HG03097 (cell line): ENCODE measurements at regions not wholly inside any gene's neighbourhood (a gene's known extent, or its start where the extent isn't known, plus 50 kb on each side); places are given as distances from the start of the nearest gene placed in this dataset.

Experiments
- ATAC-seq: cut with Tn5 transposase; IDR thresholded peaks from one replicate; pipeline ENCODE4 v1.9.1; 2021; ENCODE audit not compliant: unreplicated experiment, low FRiP score

DNA sequence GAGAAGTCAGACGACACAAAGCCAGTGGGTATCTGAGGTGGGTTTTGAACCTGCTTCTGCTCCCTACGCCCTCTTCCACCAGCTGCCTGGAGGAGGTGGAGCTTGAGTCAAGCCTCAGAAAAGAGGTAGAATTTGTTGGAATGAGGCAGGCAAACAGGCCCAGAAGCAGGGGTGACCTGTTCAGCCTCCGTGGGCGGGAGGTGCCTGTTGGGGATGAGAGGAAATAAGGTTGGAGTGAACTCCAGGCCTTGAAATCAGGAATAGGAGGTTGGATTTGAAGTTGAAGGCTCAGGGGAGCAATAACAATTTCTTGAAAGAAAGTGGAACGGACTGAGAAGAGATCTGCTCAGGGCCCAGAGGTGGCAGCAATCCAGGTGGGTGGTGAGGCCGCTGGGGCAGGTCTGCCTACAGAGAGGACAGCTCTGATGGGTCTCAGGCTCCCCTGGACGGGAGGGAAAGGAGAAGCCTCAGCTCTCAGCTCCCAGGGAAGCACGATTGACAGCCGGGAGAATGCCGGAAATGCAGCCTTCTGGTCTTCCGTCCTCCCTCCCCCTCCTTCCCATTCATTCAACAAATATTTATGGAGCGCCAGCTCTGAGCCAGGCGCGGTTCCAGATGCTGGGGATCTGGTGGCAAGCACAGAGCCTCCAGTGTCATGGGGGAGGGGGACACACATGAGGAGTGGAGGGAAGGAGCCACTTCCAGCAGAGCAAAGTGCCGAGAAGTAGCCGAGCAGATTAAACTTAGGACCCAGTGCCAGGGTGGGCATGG lies 61.9 kb upstream of the CIBAR2 start:
- ATAC-seq, result no peak

GRCh38 chr16:85174871-85175723 lies 62.8 kb upstream of the CIBAR2 start:
- ATAC-seq, result no peak

GRCh38 chr16:85175724-85176233 lies 63.5 kb upstream of the CIBAR2 start:
- ATAC-seq, result no peak

GRCh38 chr16:85176541-85177447 lies 64.5 kb upstream of the CIBAR2 start:
- ATAC-seq, result no peak

DNA sequence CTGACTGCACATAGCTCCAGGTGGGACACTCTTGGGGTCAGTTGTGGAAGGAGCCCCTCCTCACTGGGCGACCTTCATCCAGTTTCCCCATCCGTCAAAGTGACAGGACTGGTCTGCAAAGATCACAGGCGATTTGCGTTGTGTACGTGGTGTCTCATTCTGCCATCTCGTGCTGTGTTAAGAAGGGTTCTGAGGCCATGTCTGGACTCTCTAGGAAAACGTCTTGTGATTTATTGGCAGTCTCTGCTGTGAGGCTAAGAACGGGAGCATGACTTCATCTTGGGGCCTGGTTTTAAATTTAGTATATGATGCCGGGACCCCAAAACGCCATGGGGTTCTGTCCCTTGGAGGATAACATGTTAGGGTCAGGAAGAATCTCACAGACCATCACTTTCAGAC lies 65.2 kb upstream of the CIBAR2 start:
- no peak for ATAC-seq

DNA sequence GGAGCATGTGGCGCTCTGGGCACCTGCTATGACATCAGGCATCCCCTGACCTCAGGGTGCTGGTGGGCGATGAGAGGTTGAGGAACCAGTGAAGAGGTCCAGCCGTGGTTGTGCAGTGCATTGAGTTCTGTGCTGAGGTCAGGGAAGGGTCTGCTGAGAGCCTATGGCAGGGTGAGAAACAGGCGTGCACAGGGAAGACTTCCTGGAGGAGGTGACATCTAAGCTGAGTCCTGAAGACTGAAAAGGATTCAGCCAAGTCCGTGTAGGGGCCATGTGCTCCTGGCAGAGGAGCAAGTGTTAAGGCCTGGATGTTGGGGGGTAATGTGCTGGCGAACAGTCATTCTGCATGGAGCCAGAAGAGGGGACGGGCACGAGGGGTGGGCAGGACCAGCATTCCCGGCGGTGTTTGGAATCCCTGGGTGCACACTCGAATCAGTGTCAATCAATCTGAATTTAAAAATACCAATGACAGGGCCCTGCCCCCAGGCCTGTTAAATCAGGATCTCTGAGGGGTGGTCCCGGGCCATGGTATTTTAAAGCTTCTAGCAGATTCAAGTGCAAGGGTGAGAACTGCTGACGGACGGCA lies 65.8 kb upstream of the CIBAR2 start:
- ATAC-seq, result no peak

DNA sequence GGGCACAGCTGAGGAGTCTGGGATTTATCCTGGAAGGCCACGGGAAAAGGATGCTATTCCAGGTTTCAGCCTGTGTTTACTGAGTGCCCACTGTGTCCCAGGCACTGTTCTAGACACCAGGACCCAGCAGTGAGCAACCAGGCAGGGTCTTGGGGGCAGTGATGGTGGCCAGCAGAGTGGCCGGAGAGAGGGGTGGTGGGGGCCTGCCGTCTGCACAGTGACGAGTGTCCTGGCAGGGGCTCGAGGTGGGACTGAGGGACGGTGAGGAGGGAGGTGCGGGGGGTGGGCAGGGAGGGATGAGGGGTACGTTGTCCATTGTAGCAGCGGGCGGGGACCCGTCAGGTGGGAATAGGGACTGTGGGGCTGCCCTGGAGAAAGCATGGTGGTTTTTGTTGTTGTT lies 66.3 kb upstream of the CIBAR2 start:
- no peak for ATAC-seq

GRCh38 chr16:85179344-85180046 lies 67.2 kb upstream of the CIBAR2 start:
- no peak for ATAC-seq

DNA sequence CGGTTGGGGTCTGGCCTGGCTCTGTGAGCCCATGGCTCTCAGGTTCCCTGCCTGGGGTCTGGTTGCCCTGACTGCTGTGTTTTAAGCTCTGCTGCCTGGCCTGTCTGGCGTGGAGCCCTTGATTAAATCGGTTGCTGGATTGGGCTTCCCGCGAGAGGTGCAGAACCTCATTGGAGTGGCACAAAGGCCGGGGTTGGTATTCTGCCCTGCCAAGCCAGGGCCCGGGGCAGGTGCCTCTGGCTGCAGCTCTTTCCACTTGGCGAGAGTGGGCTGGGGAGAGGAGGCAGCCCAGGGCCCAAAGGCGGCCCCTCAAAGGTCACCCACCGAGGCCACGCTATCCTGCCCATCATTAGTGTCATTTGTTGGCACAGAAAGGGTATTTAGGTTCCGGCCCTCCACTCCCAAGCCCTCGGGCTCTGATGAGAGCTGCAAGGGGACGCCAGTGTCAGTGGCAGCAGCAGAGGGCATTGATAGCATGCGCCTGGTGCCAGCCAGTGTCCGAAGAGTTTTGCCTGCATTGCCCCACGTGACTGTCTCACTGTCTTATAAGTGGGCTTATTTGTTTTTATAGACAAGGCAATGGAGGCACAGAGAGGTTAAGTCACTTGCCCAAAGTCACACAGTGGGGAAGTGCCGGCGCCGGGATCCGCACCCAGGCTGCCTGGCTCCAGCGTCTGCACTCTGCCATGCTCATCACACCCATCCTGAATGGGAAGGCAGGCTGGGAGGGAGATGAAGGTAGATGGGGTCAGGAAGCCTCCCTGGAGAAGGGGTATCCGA lies 68.0 kb upstream of the CIBAR2 start:
- ATAC-seq, result no peak

DNA sequence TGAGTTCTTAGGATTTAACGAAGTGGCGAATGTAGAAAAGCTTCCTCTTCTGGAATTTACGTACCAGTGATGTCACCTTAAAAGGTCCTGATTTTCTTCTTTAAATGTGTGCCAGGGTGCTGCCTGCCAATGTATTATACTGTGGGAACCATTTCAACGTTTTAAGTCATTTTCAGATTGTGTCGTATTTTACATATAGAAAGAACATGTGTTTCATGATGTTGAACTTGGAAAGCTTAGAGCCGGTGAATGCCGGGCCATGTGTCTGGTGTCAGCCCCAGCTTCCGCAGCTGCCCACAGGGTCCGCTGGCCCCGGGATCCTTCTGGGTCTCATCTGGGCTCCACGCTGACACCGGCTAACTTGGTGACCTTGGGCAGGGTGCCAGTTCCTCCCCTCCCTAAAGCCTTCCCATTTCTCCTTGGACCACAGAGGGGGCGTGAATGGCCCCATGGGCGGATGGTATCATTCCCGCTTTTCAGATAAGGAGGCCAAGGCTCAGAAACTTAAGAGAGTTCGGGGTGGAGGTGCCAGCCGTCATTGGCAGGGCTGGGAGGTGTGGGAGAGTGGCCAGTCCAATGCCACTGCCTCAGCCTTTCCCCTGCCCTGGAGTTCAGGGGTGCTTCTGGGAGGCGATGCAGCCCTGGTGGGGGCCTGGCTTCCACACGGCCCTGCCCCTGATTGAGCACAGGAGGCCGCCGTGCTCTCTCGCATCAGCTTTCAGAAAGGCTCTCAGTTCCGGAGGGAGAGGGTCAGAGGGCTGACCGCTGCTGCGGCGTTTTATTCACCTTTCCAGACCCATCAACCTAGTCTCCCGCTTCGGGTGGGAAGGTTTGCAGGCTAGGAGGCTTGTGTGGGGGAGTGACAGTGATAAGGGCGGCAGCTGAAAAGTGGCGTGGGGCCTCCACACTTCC lies 68.8 kb upstream of the CIBAR2 start:
- no peak for ATAC-seq

GRCh38 chr16:85181739-85182129 lies 69.5 kb upstream of the CIBAR2 start:
- ATAC-seq, result no peak

- ATAC-seq, result no peak
These were observed 70.0 kb upstream of the CIBAR2 start for GRCh38 chr16:85182286-85182685.

DNA sequence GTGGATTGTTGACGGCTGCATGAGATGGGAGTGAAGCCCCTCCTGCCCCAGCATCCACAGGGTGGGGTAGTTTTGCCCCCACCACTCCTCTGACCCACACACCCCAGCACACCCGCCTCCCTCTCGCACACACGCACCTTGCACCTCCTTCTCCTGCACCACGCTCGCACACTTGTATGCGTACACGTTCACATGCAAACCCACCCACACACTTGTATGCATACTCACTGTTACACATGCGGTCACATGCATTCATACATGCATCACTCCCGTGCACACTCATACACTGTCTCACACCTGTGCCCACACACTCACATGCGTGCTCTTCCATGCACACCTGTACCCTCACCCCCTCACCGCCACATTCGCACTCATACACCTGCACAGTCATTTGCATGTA lies 70.5 kb upstream of the CIBAR2 start:
- ATAC-seq, result no peak

GRCh38 chr16:85183564-85183963 lies 71.3 kb upstream of the CIBAR2 start:
- no peak for ATAC-seq

DNA sequence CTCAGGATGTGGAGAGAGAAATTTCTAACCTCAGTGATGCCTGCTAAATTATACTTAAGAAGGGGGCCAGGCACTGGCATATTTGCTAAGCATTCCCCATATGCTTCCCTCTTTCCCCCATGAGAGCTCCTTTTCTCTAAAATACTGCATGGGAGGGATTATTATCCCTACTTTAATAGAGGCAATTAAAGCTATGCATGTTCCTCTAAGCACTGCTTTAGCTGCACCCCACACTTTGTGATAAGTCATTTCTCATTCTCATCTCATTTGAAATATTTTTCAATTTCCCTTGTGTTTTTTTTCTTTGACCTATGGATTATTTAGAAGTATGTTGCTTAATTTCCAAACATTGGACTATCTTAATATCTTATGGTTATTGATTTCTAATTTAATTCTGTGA lies 72.1 kb upstream of the CIBAR2 start:
- no peak for ATAC-seq

GRCh38 chr16:85185303-85186100 lies 73.2 kb upstream of the CIBAR2 start:
- no peak for ATAC-seq

- no peak for ATAC-seq
These were observed 74.7 kb upstream of the CIBAR2 start for GRCh38 chr16:85187002-85187401.
